KMS-11 (cell line): ENCODE measurements at regions not wholly inside any gene's neighbourhood (a gene's known extent, or its start where the extent isn't known, plus 50 kb on each side); places are given as distances from the start of the nearest gene placed in this dataset.

Experiments
- H2AFZ ChIP-seq: fragments of 200-600 bp; sonication (generic); 2 replicates; pipeline ENCODE4 v1.6.1; 2016; ENCODE audit warnings: antibody characterized with exemption, mixed run types, low read depth
- H3K27ac ChIP-seq: fragments of 200-600 bp; sonication (generic); 2 replicates; pipeline ENCODE4 v1.6.1; 2016; ENCODE audit warnings: mild to moderate bottlenecking, mixed run types
- H3K27me3 ChIP-seq: fragments of 200-600 bp; sonication (generic); 2 replicates; pipeline ENCODE4 v1.6.1; 2017; ENCODE audit warnings: mild to moderate bottlenecking, low read depth, mixed run types, moderate library complexity; ENCODE audit not compliant: insufficient read depth
- H3K36me3 ChIP-seq: fragments of 200-600 bp; sonication (generic); 2 replicates; pipeline ENCODE4 v1.6.1; 2017; ENCODE audit warnings: mild to moderate bottlenecking, mixed run types; ENCODE audit not compliant: insufficient read depth
- H3K4me1 ChIP-seq: fragments of 200-600 bp; sonication (generic); 2 replicates; pipeline ENCODE4 v1.6.1; 2016; ENCODE audit warnings: mild to moderate bottlenecking, low read depth, mixed run types; ENCODE audit not compliant: poor library complexity, severe bottlenecking
- H3K4me2 ChIP-seq: fragments of 200-600 bp; sonication (generic); 2 replicates; pipeline ENCODE4 v1.7.0; 2016; ENCODE audit warnings: mild to moderate bottlenecking, mixed run types
- H3K4me3 ChIP-seq: fragments of 200-600 bp; sonication (generic); IDR thresholded peaks from 2 replicates; pipeline ENCODE4 v1.6.1; 2017; ENCODE audit warnings: low read depth, low read length, mixed read lengths; ENCODE audit not compliant: insufficient read depth
- H3K79me2 ChIP-seq: fragments of 200-600 bp; sonication (generic); 2 replicates; pipeline ENCODE4 v1.6.1; 2016; ENCODE audit warnings: low read depth, mixed run types; ENCODE audit not compliant: insufficient read depth
- H3K9ac ChIP-seq: fragments of 200-600 bp; sonication (generic); 2 replicates; pipeline ENCODE4 v1.6.1; 2016; ENCODE audit warnings: mild to moderate bottlenecking, mixed run types
- H4K20me1 ChIP-seq: fragments of 200-600 bp; sonication (generic); 2 replicates; pipeline ENCODE4 v1.6.1; 2016; ENCODE audit warnings: mild to moderate bottlenecking, mixed run types; ENCODE audit not compliant: insufficient read depth
- CTCF ChIP-seq: fragments of 200-600 bp; sonication (generic); conservative IDR thresholded peaks from 2 replicates; pipeline ENCODE4 v1.6.1; 2017; ENCODE audit warnings: low read depth, mild to moderate bottlenecking, antibody characterized with exemption, low read length, moderate library complexity, mixed read lengths

GRCh38 chr2:83394134-83394904 lies 1064.8 kb downstream of the SUCLG1 start:
- no peaks in the 10 kb centered on the region for H3K27me3 ChIP-seq
- no peak overlapping the region for H3K9ac ChIP-seq
- no peak overlapping the region for H2AFZ ChIP-seq
- H3K4me3 ChIP-seq = no peak overlapping the region
- H3K79me2 ChIP-seq = no peaks in the 10 kb centered on the region
- H3K27ac ChIP-seq = no peak overlapping the region
- H3K4me1 ChIP-seq = no peaks in the 10 kb centered on the region
- no peaks in the 10 kb centered on the region for H4K20me1 ChIP-seq
- no peaks in the 10 kb centered on the region for H3K36me3 ChIP-seq
- TF ChIP-seq CTCF = no peak
- no peak overlapping the region for H3K4me2 ChIP-seq

GRCh38 chr2:83388804-83389203 lies 1070.3 kb downstream of the SUCLG1 start:
- Histone ChIP-seq H4K20me1 (no peaks in the 10 kb centered on the region), H3K27ac (no peak overlapping the region), H2AFZ (no peak overlapping the region), H3K9ac (no peak overlapping the region), H3K4me1 (no peaks in the 10 kb centered on the region), H3K27me3 (no peaks in the 10 kb centered on the region), H3K4me3 (no peak overlapping the region), H3K4me2 (no peak overlapping the region), H3K79me2 (no peaks in the 10 kb centered on the region), H3K36me3 (no peaks in the 10 kb centered on the region)
- no peak for TF ChIP-seq CTCF

- Histone ChIP-seq H3K9ac (no peak overlapping the region), H4K20me1 (no peaks in the 10 kb centered on the region), H3K27me3 (no peaks in the 10 kb centered on the region), H3K4me1 (no peaks in the 10 kb centered on the region), H3K4me2 (no peak overlapping the region), H3K27ac (no peak overlapping the region), H3K36me3 (no peaks in the 10 kb centered on the region), H3K79me2 (no peaks in the 10 kb centered on the region), H3K4me3 (no peak overlapping the region), H2AFZ (no peak overlapping the region)
- no peak for TF ChIP-seq CTCF
Observed at GRCh38 chr2:83386549-83386948, 1072.5 kb downstream of the SUCLG1 start.

GRCh38 chr2:83378921-83379320 lies 1080.2 kb downstream of the SUCLG1 start:
- Histone ChIP-seq H2AFZ (no peak overlapping the region), H3K4me1 (no peaks in the 10 kb centered on the region), H3K4me2 (no peak overlapping the region), H3K36me3 (no peaks in the 10 kb centered on the region), H3K4me3 (no peak overlapping the region), H3K79me2 (no peaks in the 10 kb centered on the region), H3K9ac (no peak overlapping the region), H4K20me1 (no peaks in the 10 kb centered on the region), H3K27ac (no peak overlapping the region), H3K27me3 (no peaks in the 10 kb centered on the region)
- TF ChIP-seq CTCF = no peak
